NCI-H2107 treated with DMSO at 0.1 percent for 48 hours (cell line): ENCODE measurements at regions not wholly inside any gene's neighbourhood (a gene's known extent, or its start where the extent isn't known, plus 50 kb on each side); places are given as distances from the start of the nearest gene placed in this dataset.

Experiments used
- DNase-seq: peaks from one replicate; lab custom pipeline; 2025; ENCODE audit not compliant: unreplicated experiment; lab: John Stamatoyannopoulos, UW

DNA sequence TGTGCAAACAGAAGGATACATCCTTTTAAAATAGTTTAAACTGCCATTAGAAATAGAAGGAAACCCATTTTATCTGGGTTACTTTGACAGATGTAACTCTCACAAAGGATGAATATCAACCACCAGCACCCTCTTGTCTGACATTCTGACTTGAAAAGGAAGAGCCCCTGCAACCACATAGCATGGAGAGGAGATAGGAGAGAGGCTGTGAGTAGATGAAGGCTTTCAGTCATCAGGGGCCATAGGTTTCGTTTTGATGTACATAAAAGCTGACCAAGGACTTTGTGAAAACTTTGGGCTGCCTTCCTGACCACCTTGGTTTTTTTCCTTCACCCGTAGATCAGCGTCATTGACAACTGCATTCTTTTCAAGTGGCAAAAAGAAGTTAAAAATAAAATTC, 211.6 kb upstream of the PRPS1L1 start:
- no peak for DNase-seq

DNA sequence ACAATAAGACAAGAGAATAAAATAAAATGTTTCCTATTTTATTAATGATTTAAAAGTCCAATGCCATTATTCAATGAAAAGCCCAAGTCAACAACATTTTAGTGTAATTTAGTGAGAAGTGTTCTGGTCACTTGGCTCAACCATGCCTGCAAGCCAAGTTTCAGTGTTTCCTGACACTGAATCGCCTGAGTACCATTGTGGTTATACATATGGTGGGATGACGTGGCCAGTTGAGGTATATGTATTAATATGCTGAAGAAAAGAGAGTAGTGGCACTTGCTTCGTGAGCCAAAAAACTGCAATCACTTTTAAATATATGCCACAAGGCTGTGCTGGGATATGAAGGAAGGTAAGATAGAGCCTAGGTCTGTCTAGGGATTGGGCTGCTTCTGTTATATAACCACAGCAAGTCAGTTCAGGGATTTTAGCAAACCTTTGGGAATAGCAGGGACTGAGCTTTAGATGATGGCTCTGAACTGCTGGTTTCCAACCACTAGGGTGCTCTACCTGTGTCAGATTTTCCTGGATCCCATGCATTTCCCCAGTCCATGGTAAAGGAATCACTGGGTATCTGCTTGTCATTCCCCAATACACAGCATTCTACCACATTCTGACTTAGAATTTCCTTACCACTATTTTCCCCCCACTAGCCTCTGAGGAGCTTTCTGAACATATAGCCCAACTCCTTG, 214.0 kb upstream of the PRPS1L1 start:
- no peak for DNase-seq

DNA sequence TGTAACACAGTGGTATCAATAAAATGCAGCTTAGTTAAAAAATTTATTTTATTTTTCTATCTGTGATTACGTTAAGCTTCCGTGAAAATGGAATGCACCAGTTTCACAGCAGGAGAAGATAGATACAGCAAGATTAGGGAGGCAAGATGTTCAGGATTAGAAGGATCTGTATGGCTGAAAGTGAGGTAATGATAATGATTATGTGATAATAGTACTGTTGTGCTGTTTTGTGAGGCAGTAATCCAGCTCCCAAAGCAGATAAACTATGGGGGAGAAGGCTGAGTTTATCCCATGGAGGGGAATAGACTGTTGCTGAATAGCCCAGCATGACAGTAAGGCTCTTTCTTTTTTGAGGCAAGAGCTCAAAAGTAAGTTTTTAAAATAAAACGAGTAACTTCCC, 216.1 kb upstream of the PRPS1L1 start:
- DNase-seq, result no peak

DNA sequence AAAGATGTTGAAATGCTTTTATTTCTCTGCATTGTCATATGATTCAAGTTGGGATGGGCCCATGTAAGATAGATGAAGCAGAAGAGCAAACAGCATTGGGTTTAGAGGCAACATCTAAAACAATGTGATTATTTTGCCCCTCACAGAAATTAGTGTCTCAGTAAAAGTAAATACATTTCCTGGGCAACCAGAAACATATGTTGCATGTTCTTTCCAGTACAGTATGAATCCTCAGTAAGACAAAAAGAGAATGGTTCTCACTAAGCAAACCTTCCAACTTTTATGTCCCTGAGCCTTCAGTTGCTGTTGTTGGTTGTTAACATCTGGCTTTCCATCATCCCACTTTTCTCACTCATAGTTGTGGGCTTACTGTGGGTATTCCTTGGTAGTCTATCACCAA, 222.5 kb upstream of the PRPS1L1 start:
- no peak for DNase-seq

DNA sequence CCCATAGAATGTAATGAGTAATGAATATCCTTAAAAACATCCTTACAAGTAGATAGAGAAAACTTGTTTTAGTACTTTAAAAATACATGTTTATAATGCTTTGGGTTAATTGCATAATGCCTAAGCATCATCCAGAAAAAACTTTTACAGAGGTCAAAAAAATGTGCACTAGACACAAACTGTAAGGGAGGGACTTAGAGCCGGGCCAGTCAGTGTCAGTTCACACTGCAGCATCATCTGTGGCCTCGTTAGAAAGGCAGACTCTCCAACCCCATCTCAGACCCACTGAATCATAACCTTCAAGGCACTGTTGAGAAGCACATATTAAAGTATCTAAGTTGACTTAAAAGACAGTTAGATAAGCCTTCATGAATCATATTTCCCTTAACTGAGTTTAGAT, 230.1 kb upstream of the PRPS1L1 start:
- no peak for DNase-seq

DNA sequence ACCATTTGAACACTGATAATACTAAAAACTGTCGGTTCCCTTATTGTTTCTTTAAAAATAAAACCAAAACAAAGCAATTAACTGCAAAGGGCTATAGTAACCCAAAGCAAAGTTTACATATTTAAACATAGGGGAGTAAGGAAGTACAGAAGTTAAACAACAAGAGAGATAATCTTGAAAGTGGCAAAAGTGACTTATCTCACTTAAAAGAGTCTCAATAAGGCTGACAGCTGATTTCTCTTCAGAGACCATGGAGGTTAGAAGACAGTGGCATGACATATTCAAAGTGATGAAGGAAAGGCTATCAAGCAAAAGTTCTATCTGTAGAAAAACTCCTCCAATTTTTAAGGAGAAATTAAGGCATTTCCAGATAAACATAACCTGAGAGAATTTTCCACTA, 233.5 kb upstream of the HDAC9 start:
- no peak for DNase-seq

DNA sequence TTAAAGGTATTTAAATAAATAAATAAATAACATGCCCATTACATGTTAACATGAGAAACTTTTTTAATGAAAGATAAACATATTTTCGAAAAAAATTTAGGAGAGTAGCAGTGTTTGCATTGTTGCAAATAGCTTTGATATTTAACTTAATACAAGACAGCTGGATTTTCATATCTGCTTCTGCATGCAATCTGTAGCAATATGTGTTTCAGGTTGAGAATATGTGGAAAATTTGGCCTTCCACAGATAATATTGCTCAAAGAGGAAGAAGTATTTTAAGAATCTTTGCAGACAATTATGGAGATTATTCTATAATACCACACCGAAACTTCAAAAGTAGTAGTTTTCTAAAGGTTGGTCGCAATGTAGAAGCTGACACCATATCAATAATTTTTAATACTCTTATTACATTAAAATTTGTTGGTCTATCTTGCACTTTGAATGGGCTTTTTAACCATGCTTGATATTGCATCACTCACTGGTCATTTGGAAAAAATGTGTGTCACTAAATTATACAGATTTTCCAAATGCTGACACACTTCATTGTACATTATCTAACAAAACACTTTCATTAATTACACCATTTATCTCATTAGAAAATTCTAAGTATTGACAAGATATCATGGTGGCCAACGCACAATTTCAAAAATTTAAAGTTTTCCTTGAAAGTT, 229.8 kb upstream of the HDAC9 start:
- DNase-seq, result no peak

DNA sequence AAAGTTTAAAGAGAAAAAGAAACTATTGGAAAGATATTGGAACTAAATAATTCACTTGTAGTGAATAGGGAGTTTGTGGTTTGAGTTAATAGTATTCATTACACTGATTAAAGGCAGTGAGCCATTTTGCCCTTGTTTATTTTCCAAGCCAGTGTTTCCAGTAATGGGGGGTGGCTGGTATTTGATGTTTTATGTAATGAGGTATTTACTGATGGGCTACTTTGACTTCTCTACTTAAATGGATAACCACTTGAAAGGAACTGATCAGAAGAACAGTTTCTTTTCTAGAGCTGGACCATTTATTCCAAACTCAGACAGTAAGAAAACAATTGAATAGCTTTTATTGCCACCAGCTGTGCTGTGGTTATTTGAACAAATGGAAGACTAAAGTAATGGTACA, 227.0 kb upstream of the HDAC9 start:
- no peak for DNase-seq

DNA sequence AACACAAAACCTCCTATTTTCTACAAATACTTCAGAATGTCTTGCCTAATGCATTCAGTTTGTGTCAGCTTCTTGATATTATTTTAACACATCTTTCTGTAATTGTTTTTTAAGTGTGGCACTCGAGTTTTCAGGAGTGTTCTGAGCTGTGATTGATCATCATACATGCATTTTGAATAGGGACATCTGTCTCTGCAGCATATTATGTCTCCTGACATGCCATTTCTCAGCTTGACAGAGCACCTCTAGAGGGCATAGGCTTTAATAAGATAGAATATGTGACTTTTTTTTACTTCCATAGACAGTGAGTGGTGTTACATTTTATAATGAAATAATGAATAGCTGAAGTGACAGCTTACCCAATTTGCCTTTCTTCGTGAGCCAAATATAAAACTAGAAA, 219.2 kb upstream of the HDAC9 start:
- DNase-seq, result no peak

DNA sequence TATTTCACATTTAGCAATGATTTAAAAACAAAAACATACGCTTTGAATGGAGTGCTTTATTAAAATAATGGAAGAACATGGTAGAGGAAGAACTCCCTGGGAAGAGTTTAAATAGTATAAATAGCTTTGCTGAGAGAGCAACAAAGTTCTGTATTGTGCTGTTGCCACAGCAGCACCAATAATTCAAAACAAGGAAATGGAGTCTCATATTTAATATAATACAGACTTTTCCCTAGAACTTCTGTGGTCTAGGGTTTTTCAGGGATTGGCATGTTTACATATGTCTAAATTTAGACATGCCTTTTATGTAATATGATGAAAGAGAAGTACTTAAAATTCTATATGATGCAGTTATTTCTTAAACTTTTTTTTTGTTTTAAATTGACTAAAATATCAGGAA, 217.2 kb upstream of the HDAC9 start:
- DNase-seq, result no peak

DNA sequence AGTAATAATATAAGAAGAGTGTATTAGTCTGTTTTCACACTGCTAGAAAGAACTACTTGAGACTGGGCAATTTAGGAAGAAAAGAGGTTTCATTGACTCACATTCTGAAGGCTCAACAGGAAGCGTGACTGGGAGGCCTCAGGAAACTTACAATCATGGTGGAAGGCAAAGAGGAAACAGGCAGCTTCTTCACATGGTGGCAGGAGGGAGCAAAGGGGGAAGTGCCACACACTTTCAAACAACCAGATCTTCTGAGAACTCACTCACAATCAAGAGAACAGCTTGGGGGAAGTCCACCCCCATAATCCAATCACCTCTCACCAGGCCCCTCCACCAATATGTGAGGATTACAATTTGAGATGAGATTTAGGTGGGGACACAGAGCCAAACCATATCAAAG, 212.5 kb upstream of the HDAC9 start:
- DNase-seq, result no peak

DNA sequence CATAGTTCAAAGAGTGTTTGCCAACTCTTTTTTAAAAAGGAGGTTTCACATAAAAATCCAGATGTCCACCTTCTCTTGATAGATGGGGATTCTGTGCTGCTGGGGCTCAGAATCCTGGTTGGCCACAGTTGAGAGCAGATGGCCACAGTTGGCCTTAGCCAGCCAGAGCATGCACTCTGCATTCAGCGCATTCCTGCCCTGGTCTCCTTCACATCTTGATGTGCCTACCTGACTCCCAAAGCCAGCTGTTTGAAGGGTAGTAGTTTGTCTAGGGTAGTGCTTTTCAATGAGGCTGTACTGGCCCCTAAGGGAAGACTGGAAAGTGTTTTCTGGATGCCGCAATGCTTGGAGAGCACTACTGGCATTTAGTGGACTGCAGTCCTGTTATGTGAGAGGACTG, 208.1 kb upstream of the HDAC9 start:
- DNase-seq, result no peak

DNA sequence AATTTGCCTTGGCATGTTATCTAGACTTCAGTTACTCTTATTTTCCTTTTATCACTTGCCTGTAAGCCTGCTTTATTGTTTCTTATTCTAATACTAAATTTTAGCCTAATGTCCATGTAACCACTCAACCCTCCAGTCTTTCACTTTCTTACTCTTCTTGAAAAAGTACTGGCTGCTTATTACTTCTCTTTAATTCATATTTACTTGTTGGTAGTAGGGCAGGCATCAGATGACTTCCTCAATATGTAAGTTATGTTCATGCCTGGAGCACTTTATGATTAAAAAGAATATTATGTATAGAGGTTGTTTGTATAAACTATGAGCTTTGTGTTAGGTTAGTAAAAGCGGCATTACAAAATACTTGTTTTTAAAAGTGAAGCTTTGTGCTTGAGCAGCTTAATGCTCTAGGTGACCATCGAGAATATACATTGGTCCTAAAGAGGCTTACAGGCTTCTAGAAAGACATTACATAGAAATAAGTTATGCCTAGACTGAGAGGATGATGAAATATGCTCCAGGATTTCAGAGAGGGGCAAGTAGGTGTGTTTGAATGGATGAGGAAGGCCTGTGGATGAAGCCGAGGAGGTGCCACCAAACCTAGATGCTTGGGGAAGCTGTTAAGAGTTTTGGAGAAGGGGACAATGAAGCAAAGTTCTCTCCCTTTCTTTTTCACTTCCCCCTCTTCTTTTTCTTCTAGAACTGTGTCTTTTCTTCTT, 207.1 kb upstream of the HDAC9 start:
- no peak for DNase-seq

DNA sequence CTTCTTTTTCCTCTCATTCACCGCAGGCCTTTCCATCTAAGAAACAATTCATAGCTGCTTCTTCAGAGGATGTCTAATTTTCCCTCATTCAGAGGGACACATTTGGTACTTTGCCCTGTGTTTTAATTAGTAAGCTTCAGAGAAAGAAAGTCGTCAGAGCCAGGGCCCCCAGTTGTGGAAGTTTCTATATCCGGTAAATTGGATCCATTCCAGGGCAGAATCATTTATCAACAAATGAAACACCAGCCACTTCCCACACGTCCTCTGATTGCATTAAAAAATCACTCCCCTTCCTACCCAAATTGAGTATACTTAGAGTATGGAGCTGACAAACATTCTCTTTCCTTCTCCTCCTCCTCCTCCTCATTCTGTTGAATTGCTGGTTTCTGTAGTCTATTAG, 205.8 kb upstream of the HDAC9 start:
- no peak for DNase-seq

DNA sequence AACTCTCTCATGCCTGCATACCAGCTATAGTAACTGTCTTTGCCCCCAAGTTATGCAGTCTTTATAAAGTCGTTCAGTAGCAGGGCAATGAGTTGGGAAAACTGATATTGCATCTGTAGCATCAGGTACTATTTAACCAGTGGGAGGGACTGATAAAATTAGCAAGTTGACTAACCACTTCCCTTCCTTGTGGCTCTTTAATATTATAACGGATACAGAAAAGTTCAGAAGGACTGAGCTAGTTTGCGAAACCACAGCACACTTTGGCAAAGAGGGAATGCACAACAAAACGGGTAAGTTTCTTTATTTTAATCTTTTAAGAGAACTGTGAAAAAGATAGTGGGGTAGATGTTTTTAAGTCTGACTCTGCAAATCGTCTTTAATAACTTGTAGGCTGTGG, 205.3 kb upstream of the HDAC9 start:
- no peak for DNase-seq

DNA sequence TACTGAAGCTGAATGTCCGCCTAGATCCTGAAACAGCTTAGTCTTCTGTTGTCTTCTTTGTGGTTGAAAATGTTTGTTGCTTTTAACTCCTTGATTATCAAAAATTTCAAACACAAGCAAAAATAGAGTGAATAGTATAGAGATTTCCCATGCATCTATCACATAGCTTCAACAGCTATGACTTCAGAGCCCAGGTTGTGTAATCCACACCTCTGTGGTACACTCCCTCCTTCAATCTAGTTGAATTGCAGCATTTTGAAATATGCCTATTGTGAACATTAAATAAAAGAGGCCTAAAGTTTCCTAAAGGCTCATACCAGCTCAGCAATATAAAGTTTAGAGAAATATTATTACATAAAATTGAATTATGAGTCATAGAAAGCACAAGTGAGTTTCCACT, 204.7 kb upstream of the HDAC9 start:
- DNase-seq, result no peak

DNA sequence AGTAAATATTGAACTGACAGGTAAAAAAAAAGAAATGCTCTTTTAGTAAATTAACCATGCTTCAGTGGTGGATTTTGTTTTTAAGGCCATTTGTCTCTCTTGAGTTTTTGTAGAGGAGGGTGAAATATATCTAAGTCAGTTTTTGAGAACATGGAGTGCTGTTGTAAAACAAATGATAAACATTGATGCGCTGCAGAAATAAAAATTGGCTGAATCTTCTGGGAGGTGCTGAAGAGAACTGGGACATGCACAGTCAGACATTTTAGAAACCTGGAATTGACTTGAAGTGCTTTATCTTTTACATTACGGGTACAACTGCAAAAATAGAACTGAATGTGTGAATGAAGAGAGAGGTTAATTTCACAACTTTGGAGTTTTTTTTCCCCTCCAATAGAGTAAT, 203.0 kb upstream of the HDAC9 start:
- DNase-seq, result no peak

DNA sequence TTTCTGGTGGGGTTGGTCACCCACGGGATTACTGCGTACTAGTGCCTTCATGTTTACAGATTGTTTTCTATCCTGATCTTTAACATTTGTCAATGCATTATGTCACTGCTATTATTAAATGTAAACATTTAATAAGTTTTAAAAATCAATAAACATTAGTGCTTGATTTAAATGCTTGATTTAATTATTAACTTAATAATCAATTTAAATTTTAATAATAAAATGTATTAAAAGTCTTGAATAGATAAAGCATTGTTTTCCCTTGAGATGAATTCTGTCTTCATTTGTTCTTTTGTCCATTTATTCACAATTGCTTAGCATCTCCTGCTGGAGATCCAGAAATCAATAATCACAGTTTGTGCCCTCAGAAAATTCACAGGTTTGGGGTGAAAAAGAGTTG, 201.8 kb upstream of the HDAC9 start:
- no peak for DNase-seq

DNA sequence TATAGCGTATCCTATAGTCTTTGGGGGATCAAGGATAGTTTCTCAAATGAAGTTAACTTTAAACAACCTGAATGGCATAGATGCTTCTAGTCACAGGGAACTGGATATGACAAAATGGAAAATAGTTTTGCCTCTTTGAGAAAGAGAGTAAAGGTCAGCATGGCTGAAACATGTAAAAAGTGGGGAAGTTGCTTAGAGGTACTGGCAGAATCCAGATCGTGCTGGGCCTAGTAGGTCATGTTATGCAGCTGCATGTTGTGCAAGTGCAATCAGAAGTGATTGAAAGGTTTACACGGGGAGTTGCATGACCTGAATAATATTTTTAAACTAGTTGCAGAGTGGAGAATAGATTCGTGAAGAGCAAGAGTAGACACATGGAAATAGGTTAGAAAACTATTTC, 201.1 kb upstream of the HDAC9 start:
- no peak for DNase-seq

DNA sequence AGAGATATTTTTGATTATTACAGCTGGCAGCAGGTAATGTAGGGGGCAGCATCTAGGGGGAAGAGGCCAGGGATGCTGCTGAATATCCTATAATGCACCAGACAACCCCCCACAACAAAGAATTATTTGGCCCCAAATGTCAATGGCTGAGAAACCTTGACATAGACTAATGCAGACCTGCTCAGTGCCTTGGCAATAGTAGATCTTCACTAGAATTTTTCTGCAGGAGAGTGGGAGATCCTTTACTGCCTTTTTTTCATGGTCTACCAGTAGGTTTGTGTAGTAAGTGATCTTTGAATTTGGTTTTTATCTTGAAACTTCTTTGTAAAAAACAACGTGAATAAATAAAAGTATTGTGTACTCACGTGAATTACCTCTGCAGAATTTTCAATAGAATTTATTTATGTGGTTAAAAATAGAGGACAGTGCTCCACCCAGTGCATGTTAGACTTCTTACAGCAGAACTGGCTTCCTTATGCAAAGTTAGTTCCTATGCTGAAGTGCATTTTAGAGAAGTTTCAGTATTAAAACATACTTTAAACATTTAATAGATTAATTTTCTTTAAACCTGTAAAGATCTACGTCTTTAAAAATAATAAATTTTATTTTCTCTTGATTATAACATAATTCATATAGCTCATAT, 199.6 kb upstream of the HDAC9 start:
- no peak for DNase-seq

DNA sequence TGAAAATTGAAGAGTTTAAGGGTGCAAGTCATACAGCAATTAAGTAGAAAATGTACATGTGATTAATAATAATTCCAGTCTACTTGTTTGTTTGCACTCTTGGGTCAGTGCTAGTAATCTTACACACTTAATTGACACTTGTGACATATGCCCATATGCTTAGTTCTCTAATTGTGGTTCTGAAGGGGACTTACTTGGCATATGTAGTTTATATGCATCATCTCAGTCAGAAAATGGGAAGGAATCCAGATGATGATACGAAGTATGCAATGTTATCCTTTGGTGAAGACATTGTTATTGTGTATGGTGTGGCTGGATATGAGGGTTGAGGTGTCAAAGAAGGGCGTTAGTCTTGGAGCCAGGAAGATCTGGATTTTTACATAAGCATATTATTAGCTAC, 193.5 kb upstream of the HDAC9 start:
- DNase-seq, result no peak

DNA sequence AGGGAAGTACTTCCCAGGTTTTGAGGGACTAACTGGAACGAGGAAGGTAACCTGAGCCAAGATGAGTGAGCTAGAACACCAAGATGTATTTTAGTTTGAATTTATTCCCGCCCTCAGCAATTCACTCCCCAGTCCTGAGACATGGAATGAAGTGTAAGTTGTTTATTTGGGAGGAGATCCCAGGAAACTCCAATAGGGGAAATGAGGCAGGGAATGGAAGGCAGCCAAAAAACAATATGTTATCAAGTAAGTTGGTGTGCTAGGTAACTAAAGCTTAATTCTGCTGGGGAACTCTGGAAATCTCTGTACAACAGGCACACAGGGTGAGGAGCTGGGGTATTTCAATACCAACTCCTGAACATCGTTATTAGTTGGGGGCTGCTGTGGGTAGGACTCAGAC, 189.7 kb upstream of the HDAC9 start:
- DNase-seq, result no peak
